Heart left ventricle (tissue), 13 donors: ENCODE measurements at regions not wholly inside any gene's neighbourhood (a gene's known extent, or its start where the extent isn't known, plus 50 kb on each side); places are given as distances from the start of the nearest gene placed in this dataset.

Experiments used
- POLR2A ChIP-seq, 2 donors: fragments of 450-650 bp; IDR thresholded peaks; one replicate each; pipeline ENCODE4 v1.6.1; 2017; ENCODE audit warnings: antibody characterized with exemption in 2 of 2, mild to moderate bottlenecking in 2 of 2, moderate library complexity in 2 of 2
- TF ChIP-seq, protein P1 (sequence below), 12 donors: fragments of 200-600 bp; sonication (generic) in 4 of 12; IDR thresholded peaks; one replicate each; pipeline versions ENCODE4 v1.5.0 to v1.8.0; 2018 to 2022; ENCODE audit warnings: antibody characterized with exemption in 12 of 12, mild to moderate bottlenecking in 5 of 12
- donor health status: ischemic (EF 13 %, LVEDD 7.1; RV severe dilation, severe dysfunction).
- donor health status: DM: no; HTN: yes; CAD: no.
- donor health status: DM: no; HTN: no; CAD: no.
- donor health status: ischemic (EF 25% LVEDD 6.9; RV normal size, moderate dysfunction).
- donor health status: ischemic (EF 25% LVEDD 5.7; RV mildly dilated, moderate dysfunction).
- donor health status: ischemic (EF 35%, LVEDD 5.7; RV mildly dilated, moderate dysfunction).
- donor health status: nonischemic (EF 11% LVEDD 7.7; RV severe dilation, severe dysfunction).
- donor health status: DM: yes; HTN: yes; CAD: no.
- donor health status: PGD.
- donor health status: ischemic (EF 29% LVEDD 5.4; RV normal size, mild dysfunction).
- donor health status: nonischemic (EF 23%, LVEDD 6.1; RV moderate dilation, normal function).

GRCh38 chr3:191901741-191902140, 440.8 kb downstream of the PYDC2 start:
- TF ChIP-seq, protein P1, sequence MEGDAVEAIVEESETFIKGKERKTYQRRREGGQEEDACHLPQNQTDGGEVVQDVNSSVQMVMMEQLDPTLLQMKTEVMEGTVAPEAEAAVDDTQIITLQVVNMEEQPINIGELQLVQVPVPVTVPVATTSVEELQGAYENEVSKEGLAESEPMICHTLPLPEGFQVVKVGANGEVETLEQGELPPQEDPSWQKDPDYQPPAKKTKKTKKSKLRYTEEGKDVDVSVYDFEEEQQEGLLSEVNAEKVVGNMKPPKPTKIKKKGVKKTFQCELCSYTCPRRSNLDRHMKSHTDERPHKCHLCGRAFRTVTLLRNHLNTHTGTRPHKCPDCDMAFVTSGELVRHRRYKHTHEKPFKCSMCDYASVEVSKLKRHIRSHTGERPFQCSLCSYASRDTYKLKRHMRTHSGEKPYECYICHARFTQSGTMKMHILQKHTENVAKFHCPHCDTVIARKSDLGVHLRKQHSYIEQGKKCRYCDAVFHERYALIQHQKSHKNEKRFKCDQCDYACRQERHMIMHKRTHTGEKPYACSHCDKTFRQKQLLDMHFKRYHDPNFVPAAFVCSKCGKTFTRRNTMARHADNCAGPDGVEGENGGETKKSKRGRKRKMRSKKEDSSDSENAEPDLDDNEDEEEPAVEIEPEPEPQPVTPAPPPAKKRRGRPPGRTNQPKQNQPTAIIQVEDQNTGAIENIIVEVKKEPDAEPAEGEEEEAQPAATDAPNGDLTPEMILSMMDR (IDR thresholded peaks at IDR 0.05), result no peak
- TF ChIP-seq POLR2A (IDR thresholded peaks at IDR 0.05), result no peak
